A673 (cell line): ENCODE measurements at regions not wholly inside any gene's neighbourhood (a gene's known extent, or its start where the extent isn't known, plus 50 kb on each side); places are given as distances from the start of the nearest gene placed in this dataset.

Experiments
- BruUV-seq: library from RNA; stranded (reverse); fragments of 400-500 nt; replicated peaks from 2 replicates; lab custom pipeline; 2021; lab: Mats Ljungman, UMichigan
- CTCF ChIA-PET: fragments of 300-600 bp; sonication (Branson Sonifier 250); formaldehyde crosslinking; loops from one replicate; lab custom pipeline; 2022; ENCODE audit warnings: antibody characterized with exemption; lab: Charles Lee
- POLR2A ChIA-PET: fragments of 300-600 bp; sonication (Branson Sonifier 250); formaldehyde crosslinking; loops from one replicate; lab custom pipeline; 2022; ENCODE audit warnings: antibody characterized with exemption; ENCODE audit not compliant: low non-redundant PET; lab: Charles Lee
- DNase-seq: peaks from one replicate; pipeline ENCODE4 v3.0.0-alpha.2; 2015; ENCODE audit warnings: low spot score
- H3K27ac ChIP-seq: fragments of 200-600 bp; sonication (generic); 2 replicates; pipeline ENCODE4 v1.5.1; 2016; ENCODE audit warnings: mixed run types, low read depth, mild to moderate bottlenecking, mixed read lengths, antibody characterized with exemption, low read length; ENCODE audit not compliant: poor library complexity, severe bottlenecking
- H3K27me3 ChIP-seq: fragments of 200-600 bp; sonication (generic); replicated peaks from 2 replicates; pipeline ENCODE4 v1.6.1; 2017; ENCODE audit warnings: mixed run types, low read depth, mild to moderate bottlenecking, mixed read lengths, antibody characterized with exemption, low read length; ENCODE audit not compliant: insufficient read depth, poor library complexity
- H3K36me3 ChIP-seq: fragments of 200-600 bp; sonication (generic); 2 replicates; pipeline ENCODE4 v1.6.1; 2016; ENCODE audit warnings: mixed run types, mild to moderate bottlenecking, mixed read lengths, antibody characterized with exemption, low read length; ENCODE audit not compliant: insufficient read depth, poor library complexity, severe bottlenecking
- H3K4me1 ChIP-seq: fragments of 200-600 bp; sonication (generic); 2 replicates; pipeline ENCODE4 v1.6.1; 2017; ENCODE audit warnings: mixed run types, mild to moderate bottlenecking, mixed read lengths, antibody characterized with exemption, low read length; ENCODE audit not compliant: insufficient read depth, poor library complexity, severe bottlenecking
- H3K4me3 ChIP-seq: fragments of 200-600 bp; sonication (generic); 2 replicates; pipeline ENCODE4 v1.5.1; 2016; ENCODE audit warnings: low read depth, mixed run types, mild to moderate bottlenecking, mixed read lengths, low read length; ENCODE audit not compliant: poor library complexity, severe bottlenecking
- H3K9me3 ChIP-seq: fragments of 200-600 bp; sonication (generic); 2 replicates; pipeline ENCODE4 v1.6.1; 2016; ENCODE audit warnings: mixed run types, low read depth, mild to moderate bottlenecking, mixed read lengths, antibody characterized with exemption, low read length; ENCODE audit not compliant: poor library complexity, severe bottlenecking
- CTCF ChIP-seq: fragments of 300-800, 200-600 bp; sonication (generic); conservative IDR thresholded peaks from 2 replicates; pipeline ENCODE4 v1.5.1; 2017; ENCODE audit warnings: low read depth, mild to moderate bottlenecking, antibody characterized with exemption, low read length, moderate library complexity, mixed read lengths
- EZH2 ChIP-seq: fragments of 200-600 bp; sonication (generic); IDR thresholded peaks from 2 replicates; pipeline ENCODE4 v1.6.1; 2017; ENCODE audit warnings: borderline replicate concordance, low read depth, mild to moderate bottlenecking, mixed read lengths, antibody characterized with exemption, low read length; ENCODE audit not compliant: poor library complexity, severe bottlenecking
- intact Hi-C: fragments of 100-400 bp; cut with micrococcal nuclease; formaldehyde crosslinking; loops from one replicate; pipeline ENCODE4 v1.10.0; 2022; ENCODE audit not compliant: unreplicated experiment

DNA sequence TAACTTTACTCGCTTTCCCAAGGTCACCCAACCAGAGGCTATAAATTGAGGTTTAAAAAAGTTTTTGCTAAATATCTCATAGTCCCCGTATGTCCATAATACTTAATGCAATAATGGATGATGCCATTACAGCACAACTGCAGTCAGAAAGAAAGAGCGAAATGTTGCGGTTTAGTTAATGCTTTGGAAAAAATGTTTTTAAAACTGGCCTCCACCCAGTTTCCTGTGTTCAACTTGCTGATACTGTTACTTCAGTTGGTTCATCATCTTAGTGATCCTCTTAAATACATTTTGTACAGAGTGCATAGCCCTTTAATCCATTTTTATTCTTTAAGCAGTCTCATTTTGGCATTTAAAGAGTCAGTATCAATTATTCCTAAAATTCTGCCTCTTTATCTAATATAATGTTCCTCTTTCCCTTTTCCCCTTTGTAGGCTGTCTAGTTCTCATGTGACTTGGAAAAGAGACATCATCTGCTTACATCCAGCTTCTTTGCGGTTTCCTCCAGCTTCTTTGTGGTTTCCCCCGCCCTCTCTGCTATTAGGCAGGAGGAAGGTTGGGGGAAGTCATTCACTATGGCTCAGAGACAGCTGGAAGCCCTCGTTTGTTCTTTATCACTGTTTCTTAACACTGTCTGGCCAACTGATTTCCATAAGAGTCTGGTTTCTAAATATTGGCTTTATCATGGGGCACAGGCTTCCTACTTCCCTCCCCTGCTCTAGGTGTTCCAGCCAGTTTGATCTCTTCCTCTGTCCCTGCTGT is 154.3 kb downstream of the GOLIM4 start:
- no TSS peak for BruUV-seq
- POLR2A ChIA-PET, result no interaction called here
- intact Hi-C loops, result no loop called here
- peak; percentile 81 for DNase-seq
- Histone ChIP-seq H3K9me3 (no peaks in the 10 kb centered on the region), H3K4me1 (no peaks in the 10 kb centered on the region), H3K27ac (no peak overlapping the region), H3K36me3 (no peaks in the 10 kb centered on the region), H3K27me3 (no peaks in the 10 kb centered on the region), H3K4me3 (no peak overlapping the region)
- TF ChIP-seq EZH2, result no peak
- no peak for TF ChIP-seq CTCF
- CTCF ChIA-PET, result no interaction called here

- ChIA-PET CTCF (no interaction called here), POLR2A (no interaction called here)
- no peak overlapping the region for H3K4me3 ChIP-seq
- H3K9me3 ChIP-seq, result no peaks in the 10 kb centered on the region
- no peaks in the 10 kb centered on the region for H3K4me1 ChIP-seq
- TF ChIP-seq CTCF (no peak), EZH2 (no peak)
- BruUV-seq, result no TSS peak
- no peak overlapping the region for H3K27ac ChIP-seq
- no peaks in the 10 kb centered on the region for H3K27me3 ChIP-seq
- H3K36me3 ChIP-seq, result no peaks in the 10 kb centered on the region
- intact Hi-C loops, result no loop called here
- DNase-seq, result no peak
Measured at GRCh38 chr3:167940241-167940640, 155.5 kb downstream of the GOLIM4 start.

DNA sequence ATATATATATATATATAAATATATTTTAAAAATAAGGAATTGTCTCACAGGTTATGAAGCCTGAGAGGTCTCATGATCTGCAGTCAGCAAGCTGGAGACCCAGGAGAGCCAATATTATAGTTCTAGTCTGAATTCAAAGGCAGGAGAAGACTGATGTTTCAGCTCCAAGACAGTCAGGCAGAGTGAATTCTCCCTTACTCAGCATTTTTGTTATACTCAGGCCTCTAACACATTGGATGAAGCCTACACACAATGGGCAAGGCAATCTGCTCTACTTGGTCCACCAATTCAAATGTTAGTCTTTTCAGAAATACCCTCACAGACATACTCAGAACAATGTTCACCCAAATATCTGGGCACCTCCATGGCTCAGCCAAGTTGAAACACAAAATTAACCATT is 157.2 kb downstream of the GOLIM4 start:
- Histone ChIP-seq H3K36me3 (no peaks in the 10 kb centered on the region), H3K9me3 (no peaks in the 10 kb centered on the region), H3K27ac (no peak overlapping the region), H3K27me3 (no peaks in the 10 kb centered on the region), H3K4me3 (no peak overlapping the region), H3K4me1 (no peaks in the 10 kb centered on the region)
- intact Hi-C loops, result no loop called here
- no peak for TF ChIP-seq CTCF
- ChIA-PET POLR2A (no interaction called here), CTCF (no interaction called here)
- no peak for DNase-seq
- no TSS peak for BruUV-seq
